NCI-H2196 (cell line): ENCODE measurements at regions not wholly inside any gene's neighbourhood (a gene's known extent, or its start where the extent isn't known, plus 50 kb on each side); places are given as distances from the start of the nearest gene placed in this dataset.
A peak's percentile ranks its signal among the peaks of the same experiment; 100 is the strongest.
"Not testable (repeated sequence)": the region's sequence is repeated elsewhere in the genome, so short reads cannot be mapped to it uniquely, and the experiment has no call there.

Source experiments
- DNase-seq: peaks from one replicate; lab custom pipeline; 2025; ENCODE audit not compliant: unreplicated experiment; lab: John Stamatoyannopoulos, UW

DNA sequence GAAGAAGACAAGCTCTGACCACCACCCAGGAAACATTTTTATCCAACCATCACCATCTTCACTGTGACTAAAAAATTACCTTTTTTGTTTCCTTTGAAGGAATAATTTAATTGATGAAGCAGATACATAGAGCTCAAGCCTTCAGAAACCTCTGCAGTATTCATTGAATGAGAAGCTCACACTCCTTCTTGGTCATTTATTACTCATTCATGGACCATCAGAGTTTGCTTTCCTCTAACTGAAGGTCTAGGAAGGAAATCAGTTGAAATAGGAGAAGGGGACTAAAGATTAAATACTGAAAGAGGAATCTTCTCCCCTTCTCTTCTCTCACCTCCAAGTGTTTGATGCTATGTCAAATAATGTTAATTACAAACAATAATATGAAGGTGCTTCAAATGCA is 290.6 kb upstream of the KLF3 start:
- no peak for DNase-seq

DNA sequence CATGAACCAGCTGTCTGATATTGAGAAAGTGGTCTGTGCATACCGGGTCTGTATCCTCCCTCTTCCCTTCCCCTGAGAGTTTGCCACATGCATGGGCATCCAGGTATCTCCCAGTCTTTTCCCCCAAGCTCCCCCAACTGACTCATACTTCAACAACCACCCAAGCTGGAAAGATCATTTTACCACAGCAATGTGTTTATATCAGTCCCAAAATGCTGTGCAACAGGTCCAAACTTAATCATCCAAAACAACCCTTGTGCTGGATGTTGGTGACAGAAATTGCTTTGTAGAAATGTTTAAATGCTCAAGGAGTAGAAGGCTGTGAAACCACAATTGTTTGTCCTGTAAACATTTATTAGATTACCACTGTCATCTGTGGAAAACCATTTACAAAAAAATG is 286.8 kb upstream of the KLF3 start:
- DNase-seq, result no peak

GRCh38 chr4:38378478-38378877 is 285.5 kb upstream of the KLF3 start:
- no peak for DNase-seq

DNA sequence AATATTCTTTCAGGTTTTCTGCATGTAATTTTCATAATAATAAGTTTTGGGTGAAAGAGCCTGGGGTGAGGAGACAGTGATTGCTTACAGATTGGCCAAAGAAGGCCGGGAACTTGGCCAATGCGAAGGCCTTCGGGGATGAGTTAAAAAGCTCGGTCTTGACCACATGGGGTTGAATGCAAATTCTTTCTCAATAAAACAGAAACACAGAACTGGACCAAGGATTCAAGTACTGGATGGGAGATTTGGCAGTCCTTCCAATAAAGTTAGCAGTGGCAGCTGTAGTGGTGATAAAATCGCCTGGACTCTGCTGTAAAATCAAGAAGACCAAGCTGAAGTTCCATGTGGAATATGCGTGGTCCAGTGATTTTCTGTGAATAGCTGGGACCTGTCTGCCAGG is 282.2 kb upstream of the KLF3 start:
- no peak for DNase-seq

DNA sequence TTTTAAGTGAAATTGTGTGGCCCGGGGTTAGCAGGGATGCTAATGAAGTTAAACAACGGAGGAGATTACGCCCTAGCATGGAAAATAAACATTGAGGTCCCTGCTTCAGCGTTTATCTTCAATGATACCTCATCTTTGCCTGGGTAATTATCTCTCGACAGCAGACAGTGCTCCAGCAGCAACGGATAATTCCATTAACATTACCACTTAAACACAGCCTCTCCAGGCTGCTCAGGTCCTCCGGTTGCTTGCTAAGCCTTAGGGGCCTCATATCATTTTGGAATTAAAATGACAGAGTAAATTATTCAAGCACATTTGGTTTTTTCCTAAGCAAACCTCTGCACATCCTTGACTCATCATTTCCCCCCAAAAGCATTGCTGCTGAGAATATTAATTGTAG is 281.5 kb upstream of the KLF3 start:
- DNase-seq, result no peak

GRCh38 chr4:38383646-38384121 is 280.3 kb upstream of the KLF3 start:
- no peak for DNase-seq

GRCh38 chr4:38385093-38386004 is 278.6 kb upstream of the KLF3 start:
- no peak for DNase-seq

DNA sequence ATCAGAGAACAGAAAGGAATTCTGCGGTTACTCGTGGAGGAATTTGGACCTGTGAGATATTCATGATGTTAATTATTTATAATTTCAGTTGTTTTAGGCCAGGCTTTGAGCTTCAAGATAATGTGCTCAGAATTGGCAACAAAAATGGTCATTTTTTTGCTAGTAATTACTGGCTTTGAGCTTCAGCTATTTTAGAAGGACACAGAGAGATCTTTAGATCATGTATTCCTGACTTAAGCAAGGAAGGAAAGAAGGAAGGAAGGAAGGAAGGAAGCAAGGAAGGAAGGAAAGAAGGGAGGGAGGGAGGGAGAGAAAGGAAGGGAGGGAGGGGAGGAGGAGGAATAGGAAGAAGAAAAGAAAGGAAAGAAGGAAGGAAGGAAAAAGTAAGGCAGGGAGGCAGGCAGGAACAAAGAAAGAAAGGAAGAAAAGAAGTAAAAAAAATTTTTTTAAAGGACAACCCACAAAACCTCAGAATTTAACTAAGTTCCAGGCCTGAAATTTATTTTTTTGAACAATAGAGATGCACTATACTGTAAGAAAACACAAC is 277.9 kb upstream of the KLF3 start:
- no peak for DNase-seq

DNA sequence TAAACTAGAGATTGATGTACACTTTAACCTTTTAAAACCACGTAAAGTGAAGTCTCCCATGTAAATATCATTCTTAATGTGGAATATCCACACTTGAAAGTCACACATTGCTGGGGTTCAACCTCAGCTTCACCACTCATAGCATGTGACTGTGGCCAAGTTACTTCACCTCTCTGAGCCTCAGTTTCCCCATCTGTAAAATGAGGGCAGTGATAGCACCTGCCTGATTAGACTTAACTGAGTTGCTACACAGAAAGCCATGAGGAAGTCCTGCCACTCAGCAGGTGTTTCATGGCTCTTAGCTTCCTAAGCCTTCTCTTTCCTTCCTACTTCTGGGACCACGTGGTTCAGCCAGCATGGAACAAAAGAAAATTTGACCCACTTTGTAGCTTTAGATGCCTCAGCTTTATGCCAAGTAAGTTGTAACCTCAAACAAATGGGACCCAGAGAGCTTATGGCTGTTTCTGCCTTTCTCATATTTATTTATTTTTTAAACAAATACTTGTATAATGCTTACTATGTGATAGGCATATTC is 277.3 kb upstream of the KLF3 start:
- DNase-seq, result peak; percentile 24

GRCh38 chr4:38387348-38387747 is 276.7 kb upstream of the KLF3 start:
- peak; percentile 75 for DNase-seq

- DNase-seq, result no peak
Observed at GRCh38 chr4:38387819-38388218, 276.2 kb upstream of the KLF3 start.

DNA sequence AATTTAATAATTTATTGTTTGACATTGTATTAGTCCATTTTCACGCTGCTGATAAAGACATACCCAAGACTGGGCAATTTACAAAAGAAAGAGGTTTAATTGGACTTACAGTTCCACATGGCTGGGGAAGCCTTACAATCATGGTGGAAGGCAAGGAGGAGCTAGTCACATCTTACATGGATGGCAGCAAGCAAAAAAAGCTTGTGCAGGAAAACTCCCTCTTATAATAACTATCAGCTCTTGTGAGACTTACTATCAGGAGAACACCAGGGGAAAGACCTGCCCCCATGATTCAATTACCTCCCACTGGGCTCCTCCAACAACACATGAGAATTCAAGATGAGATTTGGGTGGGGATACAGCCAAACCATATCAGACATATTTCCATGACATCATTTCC is 275.1 kb upstream of the KLF3 start:
- DNase-seq, result not testable (repeated sequence)

- DNase-seq, result no peak
Observed at GRCh38 chr4:38390969-38391545, 272.9 kb upstream of the KLF3 start.

DNA sequence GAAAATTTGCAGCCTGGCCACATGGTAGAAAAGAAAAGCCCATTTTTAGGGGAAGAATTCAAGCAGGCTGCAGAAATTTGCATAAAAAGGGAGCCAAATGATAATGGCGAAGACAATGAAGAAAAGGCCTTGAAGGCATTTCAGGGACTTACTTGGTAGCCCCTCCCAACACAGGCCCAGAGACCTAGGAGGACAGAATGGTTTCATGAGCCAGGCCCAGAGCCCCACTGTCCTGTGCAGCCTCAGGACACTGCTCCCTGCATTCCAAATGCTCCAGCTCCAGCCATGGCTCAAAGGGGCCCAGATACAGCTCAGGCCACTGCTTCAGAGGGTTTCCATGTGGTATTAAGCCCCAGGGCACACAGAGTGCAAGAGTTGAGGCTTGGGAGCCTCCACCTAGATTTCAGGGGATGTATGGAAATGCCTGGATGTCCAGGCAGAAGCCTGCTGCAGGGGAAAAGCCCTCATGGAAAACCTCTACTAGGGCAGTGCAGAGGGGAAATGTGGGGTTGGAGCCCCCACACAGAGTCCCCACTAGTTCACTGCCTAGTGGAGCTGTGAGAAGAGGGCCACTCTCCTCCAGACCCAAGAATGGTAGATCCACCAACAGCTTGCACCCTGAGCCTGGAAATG is 271.7 kb upstream of the KLF3 start:
- no peak for DNase-seq

- DNase-seq, result no peak
Observed at GRCh38 chr4:38396091-38396490, 267.9 kb upstream of the KLF3 start.

DNA sequence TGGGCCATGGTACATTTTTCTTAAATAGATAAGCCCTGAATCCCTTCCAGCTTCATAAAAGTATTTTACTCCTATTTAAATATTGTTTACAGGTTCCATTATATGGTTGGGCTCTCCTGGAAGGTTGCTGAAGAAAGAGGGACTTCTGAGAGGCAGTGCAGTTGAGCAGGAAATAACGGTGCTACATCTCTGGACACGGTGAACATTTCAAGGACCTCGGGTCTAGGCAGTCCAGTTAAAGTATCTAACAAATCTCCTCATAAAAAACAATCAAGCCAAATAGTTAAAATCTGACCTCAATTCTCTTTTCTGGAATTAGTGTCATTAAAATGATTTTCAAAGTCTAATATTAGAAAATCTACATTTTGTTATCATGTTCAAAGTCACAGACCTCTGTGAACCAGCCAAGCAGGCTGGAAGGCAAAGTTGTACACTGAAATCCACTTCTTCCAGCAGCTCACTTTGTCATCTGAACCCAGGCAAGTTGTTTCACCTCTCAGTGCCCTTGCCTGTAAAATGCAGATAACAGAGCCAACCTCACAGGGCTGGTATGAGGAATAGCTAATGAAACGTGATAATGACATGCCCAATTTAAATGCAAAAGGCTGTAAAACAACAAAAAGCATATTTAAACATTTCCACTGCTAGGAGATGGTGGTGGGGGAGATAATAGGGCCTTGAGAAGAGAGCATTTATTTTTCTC is 267.0 kb upstream of the KLF3 start:
- DNase-seq, result no peak

- DNase-seq, result no peak
Observed at GRCh38 chr4:38400946-38401345, 263.1 kb upstream of the KLF3 start.

- DNase-seq, result no peak
Observed at GRCh38 chr4:38406243-38406642, 257.8 kb upstream of the KLF3 start.

DNA sequence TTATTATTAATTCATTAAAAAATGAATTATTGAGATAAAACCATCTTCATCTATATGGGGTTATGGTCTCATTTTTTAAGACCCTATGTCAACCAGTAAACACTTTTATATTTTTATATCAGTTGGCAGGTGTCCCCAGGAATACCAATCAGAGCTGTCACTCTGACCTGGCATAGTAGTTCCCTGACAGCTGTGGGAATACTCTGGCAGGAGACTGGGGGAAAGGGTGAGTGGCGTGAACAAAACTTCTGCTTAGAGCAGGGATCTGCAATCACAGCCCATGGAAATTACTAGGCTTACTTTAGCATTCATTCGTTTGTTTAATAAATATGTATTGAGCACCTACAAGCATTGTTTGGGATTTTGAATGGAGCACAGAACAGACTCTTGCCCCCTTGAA is 254.1 kb upstream of the KLF3 start:
- DNase-seq, result no peak

GRCh38 chr4:38411092-38411491 is 252.9 kb upstream of the KLF3 start:
- no peak for DNase-seq

DNA sequence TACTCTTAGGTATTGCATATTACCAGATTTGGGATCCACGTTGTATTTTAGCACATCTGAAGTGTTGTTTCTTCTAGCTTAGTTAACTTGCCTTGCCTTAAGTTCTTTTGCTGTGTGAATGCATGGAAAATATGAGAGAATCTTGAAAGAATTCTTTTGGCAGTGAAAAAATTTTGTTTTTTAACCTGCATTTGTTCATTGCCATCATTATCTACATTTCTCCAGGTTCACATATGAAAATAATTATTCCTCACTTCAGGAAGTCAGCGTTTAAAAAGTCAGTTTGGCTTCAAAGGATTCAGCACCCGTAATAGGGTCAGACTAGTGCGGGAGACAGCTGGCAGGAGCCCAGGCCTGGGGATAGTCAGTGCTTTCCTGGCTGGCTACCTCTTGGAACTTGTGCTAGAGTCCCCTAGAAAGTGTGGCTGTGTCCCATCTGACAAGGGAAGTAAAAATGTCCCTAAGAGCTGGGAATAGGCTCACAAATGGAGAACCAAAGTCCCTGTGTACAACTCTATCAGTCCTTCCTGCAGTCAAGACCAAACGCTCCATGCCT is 251.9 kb upstream of the KLF3 start:
- DNase-seq, result no peak
